Hepatocyte (in vitro differentiated cells): ENCODE measurements at regions not wholly inside any gene's neighbourhood (a gene's known extent, or its start where the extent isn't known, plus 50 kb on each side); places are given as distances from the start of the nearest gene placed in this dataset.

Source experiments
- DNase-seq: peaks from one replicate; pipeline ENCODE4 v3.0.0-alpha.2; 2016; ENCODE audit warnings: low spot score
- H2AFZ ChIP-seq: fragments of 200-600 bp; sonication (generic); 2 replicates; pipeline ENCODE4 v1.6.0; 2016; ENCODE audit warnings: antibody characterized with exemption, mild to moderate bottlenecking
- H3K27ac ChIP-seq: fragments of 200-600 bp; sonication (generic); 2 replicates; pipeline ENCODE4 v1.5.1; 2016; ENCODE audit warnings: mild to moderate bottlenecking
- H3K27me3 ChIP-seq: fragments of 200-600 bp; sonication (generic); 2 replicates; pipeline ENCODE4 v1.6.1; 2016
- H3K36me3 ChIP-seq: fragments of 200-600 bp; sonication (generic); replicated peaks from 2 replicates; pipeline ENCODE4 v1.5.1; 2016; ENCODE audit warnings: low read depth; ENCODE audit not compliant: insufficient read depth
- H3K4me1 ChIP-seq: fragments of 200-600 bp; sonication (generic); 2 replicates; pipeline ENCODE4 v1.5.1; 2016; ENCODE audit warnings: mild to moderate bottlenecking, moderate library complexity; ENCODE audit not compliant: insufficient read depth
- H3K4me2 ChIP-seq: fragments of 200-600 bp; sonication (generic); 2 replicates; pipeline ENCODE4 v1.6.0; 2016
- H3K4me3 ChIP-seq: fragments of 200-600 bp; sonication (generic); 2 replicates; pipeline ENCODE4 v1.5.1; 2016; ENCODE audit warnings: mild to moderate bottlenecking
- H3K79me2 ChIP-seq: fragments of 200-600 bp; sonication (generic); 2 replicates; pipeline ENCODE4 v1.6.0; 2017; ENCODE audit warnings: mild to moderate bottlenecking
- H3K9me2 ChIP-seq: fragments of 200-600 bp; sonication (generic); replicated peaks from 2 replicates; pipeline ENCODE4 v1.6.0; 2017; ENCODE audit warnings: mild to moderate bottlenecking; ENCODE audit not compliant: insufficient read depth
- H3K9me3 ChIP-seq: fragments of 200-600 bp; sonication (generic); 2 replicates; pipeline ENCODE4 v1.5.1; 2016; ENCODE audit warnings: low read depth, mild to moderate bottlenecking
- H4K20me1 ChIP-seq: fragments of 200-600 bp; sonication (generic); 2 replicates; pipeline ENCODE4 v1.6.0; 2016; ENCODE audit warnings: mild to moderate bottlenecking; ENCODE audit not compliant: insufficient read depth, poor library complexity, severe bottlenecking
- CTCF ChIP-seq: fragments of 200-600 bp; sonication (generic); IDR thresholded peaks from 2 replicates; pipeline ENCODE4 v1.5.1; 2016; ENCODE audit warnings: antibody characterized with exemption, mild to moderate bottlenecking; ENCODE audit not compliant: poor library complexity
- EZH2 ChIP-seq: fragments of 200-600 bp; sonication (generic); IDR thresholded peaks from 2 replicates; pipeline ENCODE4 v1.6.1; 2016; ENCODE audit warnings: antibody characterized with exemption, mild to moderate bottlenecking, borderline replicate concordance
- EZH2phosphoT487 ChIP-seq: fragments of 200-600 bp; sonication (generic); IDR thresholded peaks from one replicate; pipeline ENCODE4 v1.6.1; 2018; ENCODE audit warnings: antibody characterized with exemption, mild to moderate bottlenecking, low read depth, moderate library complexity; ENCODE audit not compliant: unreplicated experiment, severe bottlenecking
- WGBS: methylation state at CpG from one replicate; pipeline ENCODE4 v1.1.6; 2016; ENCODE audit warnings: low lambda C conversion rate; ENCODE audit errors: missing lambda C conversion rate; 5-methylcytosine and 5-hydroxymethylcytosine counted together

DNA sequence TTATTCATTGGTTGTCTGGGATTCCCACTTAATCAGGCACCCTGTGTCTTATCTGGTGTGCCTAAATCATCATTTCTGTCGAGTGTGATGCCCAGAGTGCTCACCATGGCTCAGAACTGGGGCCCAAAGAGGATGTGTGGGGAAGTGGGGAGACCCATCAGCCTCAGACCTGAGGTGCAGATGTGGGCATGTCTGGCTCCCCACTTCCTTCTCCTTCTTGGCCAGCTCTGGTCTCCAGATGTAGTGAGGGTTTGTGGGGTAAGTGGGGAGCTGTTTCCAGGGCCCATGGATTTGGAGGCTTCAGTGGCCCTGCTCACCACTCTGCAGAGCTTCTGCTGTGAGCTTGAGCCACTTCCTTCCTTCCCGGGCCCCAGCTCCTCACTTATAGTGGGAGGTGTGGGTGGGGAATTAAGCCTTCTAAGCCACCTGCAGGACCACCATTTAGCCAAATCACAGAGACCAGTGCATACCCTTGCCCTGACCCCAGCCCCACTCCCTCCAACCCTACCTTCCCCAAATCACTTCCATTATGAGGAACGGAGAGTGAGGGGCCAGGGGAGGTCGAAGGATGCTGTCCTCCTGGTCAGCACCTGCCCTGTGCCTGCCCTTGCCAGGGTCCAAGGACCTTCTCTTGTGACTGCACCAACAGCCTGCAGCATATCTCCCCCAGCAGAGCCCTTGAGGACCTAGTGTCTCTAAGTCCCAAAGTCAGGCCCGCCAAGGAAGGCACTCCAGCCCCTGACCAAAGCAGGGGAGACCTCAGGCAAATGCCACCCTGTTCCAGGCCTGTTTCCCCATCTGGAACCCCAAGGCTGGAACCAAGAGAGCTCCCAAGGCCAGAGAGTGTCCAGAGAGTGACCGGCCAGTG, 278.2 kb upstream of the RTL1 start:
- Histone ChIP-seq H2AFZ (no peak overlapping the region), H3K27me3 (no peaks in the 10 kb centered on the region), H3K4me3 (no peak overlapping the region), H3K79me2 (no peaks in the 10 kb centered on the region), H3K36me3 (no peaks in the 10 kb centered on the region), H3K4me2 (no peak overlapping the region), H3K9me3 (no peaks in the 10 kb centered on the region), H3K27ac (no peak overlapping the region), H3K4me1 (peaks cover 19% of the 10 kb centered on the region), H4K20me1 (no peaks in the 10 kb centered on the region), H3K9me2 (no peaks in the 10 kb centered on the region)
- TF ChIP-seq CTCF: no peak
- no peak for TF ChIP-seq EZH2phosphoT487
- no peak for TF ChIP-seq EZH2
- WGBS: 87% methylated on average over 6 of the region's 6 CpGs
- DNase-seq: no peak

GRCh38 chr14:101182476-101182875, 279.0 kb upstream of the RTL1 start:
- H3K27ac ChIP-seq: no peak overlapping the region
- no peak for DNase-seq

GRCh38 chr14:101183376-101184103, 280.0 kb upstream of the RTL1 start:
- peak; percentile 83 for DNase-seq
- H3K4me3 ChIP-seq: no peak overlapping the region
- H3K9me3 ChIP-seq: no peaks in the 10 kb centered on the region
- TF ChIP-seq CTCF: peak; percentile 79
- no peak for TF ChIP-seq EZH2
- H2AFZ ChIP-seq: peak overlapping the region; percentile 52
- no peaks in the 10 kb centered on the region for H3K27me3 ChIP-seq
- no peaks in the 10 kb centered on the region for H3K79me2 ChIP-seq
- 52% methylated on average over 22 of the region's 23 CpGs for WGBS
- peaks cover 10% of the 10 kb centered on the region for H3K4me1 ChIP-seq
- H4K20me1 ChIP-seq: no peaks in the 10 kb centered on the region
- H3K4me2 ChIP-seq: peak overlapping the region; percentile 54
- no peaks in the 10 kb centered on the region for H3K36me3 ChIP-seq
- no peak overlapping the region for H3K27ac ChIP-seq
- no peaks in the 10 kb centered on the region for H3K9me2 ChIP-seq

More at GRCh38 chr14:101182476-101182875, 279.0 kb upstream of the RTL1 start:
- no peak overlapping the region for H3K4me3 ChIP-seq
- no peaks in the 10 kb centered on the region for H4K20me1 ChIP-seq
- H3K4me1 ChIP-seq: peaks cover 15% of the 10 kb centered on the region
- H3K9me2 ChIP-seq: no peaks in the 10 kb centered on the region
- no peak overlapping the region for H2AFZ ChIP-seq
- H3K9me3 ChIP-seq: no peaks in the 10 kb centered on the region
- 74% methylated on average over 5 of the region's 5 CpGs for WGBS
- H3K4me2 ChIP-seq: no peak overlapping the region
- no peaks in the 10 kb centered on the region for H3K79me2 ChIP-seq
- H3K36me3 ChIP-seq: no peaks in the 10 kb centered on the region
- TF ChIP-seq EZH2 (no peak), EZH2phosphoT487 (no peak), CTCF (no peak)
- no peaks in the 10 kb centered on the region for H3K27me3 ChIP-seq
